ENCODE measurements at regions not wholly inside any gene's neighbourhood (a gene's known extent, or its start where the extent isn't known, plus 50 kb on each side); places are given as distances from the start of the nearest gene placed in this dataset.

DNA sequence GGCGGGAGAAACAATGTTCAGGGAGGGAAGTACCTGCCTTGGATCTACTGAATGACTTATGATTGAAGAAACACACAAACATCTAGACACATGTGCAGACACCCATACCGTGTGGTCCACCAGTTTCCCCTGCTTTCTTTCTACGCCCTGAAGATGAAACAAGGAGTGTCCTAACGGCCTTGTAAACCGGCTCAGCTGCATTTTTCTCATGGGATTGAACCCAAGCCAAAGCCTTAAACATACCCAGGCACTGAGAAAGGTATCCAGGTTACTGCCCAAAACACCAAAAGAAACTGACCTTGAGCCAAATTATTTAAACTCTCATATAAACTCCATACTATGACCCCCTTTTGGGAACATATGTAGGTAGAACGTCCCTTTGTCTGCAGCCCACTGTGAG is 630.0 kb upstream of the RGS18 start:
- H3K9me3 ChIP-seq, result no peaks in the 10 kb centered on the region
- no peaks in the 10 kb centered on the region for H3K4me1 ChIP-seq
- no peak overlapping the region for H3K4me3 ChIP-seq
- H3K27me3 ChIP-seq, result no peaks in the 10 kb centered on the region
- no peak overlapping the region for H3K27ac ChIP-seq
- H3K36me3 ChIP-seq, result no peaks in the 10 kb centered on the region
- WGBS, 2 donors, result 42 to 71% methylated on average over 6 of the region's 6 CpGs
- TF ChIP-seq EP300 (IDR thresholded peaks at IDR 0.05) (no peak), POLR2AphosphoS5 (IDR thresholded peaks at IDR 0.05) (no peak), POLR2A (IDR thresholded peaks at IDR 0.05) (no peak)
- TF ChIP-seq, protein P1, sequence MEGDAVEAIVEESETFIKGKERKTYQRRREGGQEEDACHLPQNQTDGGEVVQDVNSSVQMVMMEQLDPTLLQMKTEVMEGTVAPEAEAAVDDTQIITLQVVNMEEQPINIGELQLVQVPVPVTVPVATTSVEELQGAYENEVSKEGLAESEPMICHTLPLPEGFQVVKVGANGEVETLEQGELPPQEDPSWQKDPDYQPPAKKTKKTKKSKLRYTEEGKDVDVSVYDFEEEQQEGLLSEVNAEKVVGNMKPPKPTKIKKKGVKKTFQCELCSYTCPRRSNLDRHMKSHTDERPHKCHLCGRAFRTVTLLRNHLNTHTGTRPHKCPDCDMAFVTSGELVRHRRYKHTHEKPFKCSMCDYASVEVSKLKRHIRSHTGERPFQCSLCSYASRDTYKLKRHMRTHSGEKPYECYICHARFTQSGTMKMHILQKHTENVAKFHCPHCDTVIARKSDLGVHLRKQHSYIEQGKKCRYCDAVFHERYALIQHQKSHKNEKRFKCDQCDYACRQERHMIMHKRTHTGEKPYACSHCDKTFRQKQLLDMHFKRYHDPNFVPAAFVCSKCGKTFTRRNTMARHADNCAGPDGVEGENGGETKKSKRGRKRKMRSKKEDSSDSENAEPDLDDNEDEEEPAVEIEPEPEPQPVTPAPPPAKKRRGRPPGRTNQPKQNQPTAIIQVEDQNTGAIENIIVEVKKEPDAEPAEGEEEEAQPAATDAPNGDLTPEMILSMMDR (IDR thresholded peaks at IDR 0.05), result no peak
- no peak for DNase-seq
- intact Hi-C loops (cut with DNase I), result no loop called here

DNA sequence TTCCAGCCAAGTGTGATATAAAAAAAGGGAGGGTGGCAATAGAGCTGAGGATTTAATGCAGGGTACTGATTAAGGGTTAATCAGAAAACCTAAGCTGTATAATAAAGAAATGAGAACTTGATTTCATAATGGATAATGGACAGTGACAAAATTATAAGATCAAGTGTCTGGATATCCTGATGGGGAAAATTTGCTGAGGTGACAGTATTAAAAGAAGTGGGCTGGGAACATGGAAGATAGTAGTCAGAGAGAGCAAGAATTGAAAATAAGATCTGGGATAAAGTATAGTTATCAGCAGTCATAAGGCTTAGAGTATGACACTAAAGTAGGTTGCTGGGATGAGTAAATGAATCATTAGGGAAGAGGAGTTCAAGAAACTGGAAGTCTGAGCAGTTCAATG is 627.3 kb upstream of the RGS18 start:
- Histone ChIP-seq H3K4me3 (no peak overlapping the region), H3K4me1 (no peaks in the 10 kb centered on the region), H3K27me3 (no peaks in the 10 kb centered on the region), H3K27ac (no peak overlapping the region), H3K36me3 (no peaks in the 10 kb centered on the region), H3K9me3 (no peaks in the 10 kb centered on the region)
- DNase-seq, result no peak
- TF ChIP-seq POLR2A (IDR thresholded peaks at IDR 0.05), result no peak
- no peak for TF ChIP-seq EP300 (IDR thresholded peaks at IDR 0.05)
- TF ChIP-seq POLR2AphosphoS5 (IDR thresholded peaks at IDR 0.05), result no peak
- TF ChIP-seq, protein P1 (IDR thresholded peaks at IDR 0.05), result no peak
- intact Hi-C loops (cut with DNase I), result no loop called here

DNA sequence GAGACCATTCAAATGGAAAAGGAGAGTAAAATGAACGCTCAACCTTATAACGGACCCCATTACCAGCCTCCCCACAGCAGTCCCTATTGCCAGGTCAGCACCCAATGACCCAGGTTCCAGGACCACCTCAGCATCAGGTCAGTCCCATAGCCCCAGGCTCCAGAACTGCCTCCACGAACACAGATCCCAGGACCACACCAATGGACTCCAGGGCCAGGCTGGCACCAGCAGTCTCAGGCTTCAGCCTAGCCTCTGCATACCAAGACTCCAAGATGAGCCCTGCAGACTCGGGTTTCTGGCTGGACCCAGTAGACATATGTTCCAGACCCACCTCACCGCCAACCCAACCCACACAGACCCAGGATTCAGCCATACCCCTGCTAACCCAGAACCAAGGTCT is 625.0 kb upstream of the RGS18 start:
- Histone ChIP-seq H3K4me3 (no peak overlapping the region), H3K27me3 (no peaks in the 10 kb centered on the region), H3K27ac (no peak overlapping the region), H3K9me3 (peaks cover 0 to 3% (median under 1%) of the 10 kb centered on the region in 4 donors), H3K36me3 (no peaks in the 10 kb centered on the region), H3K4me1 (no peaks in the 10 kb centered on the region)
- no peak for DNase-seq
- intact Hi-C loops (cut with DNase I), result no loop called here
- WGBS, 2 donors, result 84 to 91% methylated on average over 5 of the region's 5 CpGs
- TF ChIP-seq POLR2AphosphoS5 (IDR thresholded peaks at IDR 0.05), result no peak
- no peak for TF ChIP-seq EP300 (IDR thresholded peaks at IDR 0.05)
- TF ChIP-seq, protein P1 (IDR thresholded peaks at IDR 0.05), result no peak
- no peak for TF ChIP-seq POLR2A (IDR thresholded peaks at IDR 0.05)

DNA sequence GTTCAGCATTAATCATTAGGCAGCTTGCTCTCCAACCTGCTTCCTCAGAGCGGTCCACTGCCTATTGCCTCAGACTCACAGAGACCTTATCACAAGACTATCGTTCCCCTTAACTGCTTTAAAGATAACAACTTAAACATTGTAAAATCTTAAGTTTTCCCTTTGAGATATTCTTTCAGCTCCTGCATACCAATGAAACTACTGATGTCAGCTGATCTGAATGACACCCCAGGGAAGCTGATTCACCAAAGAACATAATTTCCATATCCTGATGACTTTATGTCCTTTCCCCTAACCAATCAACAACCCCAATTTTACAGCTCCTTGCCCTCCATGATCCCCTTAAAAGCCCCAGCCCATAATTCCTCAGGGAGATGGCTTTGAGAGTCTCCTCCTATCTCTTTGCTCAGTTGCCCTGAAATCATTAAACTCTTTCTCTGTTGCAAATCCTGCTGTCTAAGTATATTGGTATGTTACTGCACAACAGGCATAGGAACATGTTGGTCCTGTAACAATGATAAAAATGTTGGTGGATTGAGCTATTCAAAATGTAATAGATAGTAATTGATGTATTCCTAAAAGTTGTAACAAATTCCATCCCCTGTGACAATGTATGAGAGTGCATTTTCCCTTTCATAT is 621.4 kb upstream of the RGS18 start:
- 29 to 61% methylated on average over 2 of the region's 2 CpGs for WGBS, 2 donors
- H3K4me1 ChIP-seq, result no peaks in the 10 kb centered on the region
- no peaks in the 10 kb centered on the region for H3K27me3 ChIP-seq
- DNase-seq, result no peak
- H3K27ac ChIP-seq, result no peak overlapping the region
- peaks cover 0 to 3% (median under 1%) of the 10 kb centered on the region in 4 donors for H3K9me3 ChIP-seq
- no peaks in the 10 kb centered on the region for H3K36me3 ChIP-seq
- intact Hi-C loops (cut with DNase I), result no loop called here
- TF ChIP-seq EP300 (IDR thresholded peaks at IDR 0.05) (no peak), POLR2A (IDR thresholded peaks at IDR 0.05) (no peak), POLR2AphosphoS5 (IDR thresholded peaks at IDR 0.05) (no peak)
- TF ChIP-seq, protein P1 (IDR thresholded peaks at IDR 0.05), result no peak
- H3K4me3 ChIP-seq, result no peak overlapping the region

DNA sequence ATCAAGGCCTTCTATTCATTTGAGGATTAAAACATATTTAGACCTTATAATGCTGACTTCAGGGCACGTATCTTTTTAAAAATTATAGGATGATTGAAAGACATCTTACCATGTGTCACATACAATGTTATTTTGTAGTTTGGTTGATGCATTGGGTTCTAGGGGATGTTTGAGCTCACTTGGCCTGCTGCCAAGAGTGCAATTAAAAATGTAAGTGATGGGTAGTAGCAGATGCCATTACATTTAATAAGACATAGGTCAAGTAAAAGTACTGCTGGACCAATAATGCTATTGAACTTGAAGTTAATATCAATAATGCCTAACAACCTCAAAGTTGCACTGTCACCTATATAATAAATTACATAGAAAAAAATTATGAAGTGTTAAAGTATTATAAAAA is 616.5 kb upstream of the RGS18 start:
- no peak overlapping the region for H3K4me3 ChIP-seq
- intact Hi-C loops (cut with DNase I), result no loop called here
- H3K27ac ChIP-seq, result no peak overlapping the region
- no peaks in the 10 kb centered on the region for H3K36me3 ChIP-seq
- TF ChIP-seq POLR2AphosphoS5 (IDR thresholded peaks at IDR 0.05) (no peak), POLR2A (IDR thresholded peaks at IDR 0.05) (no peak)
- TF ChIP-seq, protein P1 (IDR thresholded peaks at IDR 0.05), result no peak
- H3K4me1 ChIP-seq, result no peaks in the 10 kb centered on the region
- WGBS, 2 donors, result 82 to 92% methylated on average over 1 of the region's 1 CpG
- H3K27me3 ChIP-seq, result no peaks in the 10 kb centered on the region
- peaks cover 0 to 3% (median 0%) of the 10 kb centered on the region in 4 donors for H3K9me3 ChIP-seq
- DNase-seq, result no peak
